HCT116 (cell line): ENCODE measurements at regions not wholly inside any gene's neighbourhood (a gene's known extent, or its start where the extent isn't known, plus 50 kb on each side); places are given as distances from the start of the nearest gene placed in this dataset.

Experiments
- ATAC-seq: fragments of 200-7000 bp; cut with Tn5 transposase; 2 replicates; pipeline ENCODE4 v1.9.1; 2020; ENCODE audit warnings: mild to moderate bottlenecking, moderate library complexity
- BruUV-seq: library from RNA; stranded (reverse); fragments of 400-500 nt; replicated peaks from 2 replicates; lab custom pipeline; 2021; lab: Mats Ljungman, UMichigan
- CTCF ChIA-PET: fragments of 300-600 bp; sonication (Branson Sonifier 250); formaldehyde crosslinking; loops from one replicate; lab custom pipeline; 2021; ENCODE audit warnings: antibody characterized with exemption; lab: Charles Lee
- POLR2A ChIA-PET: fragments of 300-600, 350-600 bp; sonication (Branson Sonifier 250); formaldehyde crosslinking; loops from one replicate; lab custom pipeline; 2021; ENCODE audit warnings: antibody characterized with exemption; lab: Charles Lee
- RAD21 ChIA-PET, 2 experiments: fragments of 300-600 bp; sonication (Branson Sonifier 250); formaldehyde crosslinking; loops; one replicate each; lab custom pipeline; 2023; ENCODE audit warnings: low total read pairs in 2 of 2; ENCODE audit not compliant: uncharacterized antibody in 2 of 2, unreplicated experiment in 2 of 2, low non-redundant PET in 1 of 2; lab: Charles Lee
- DNase-seq: peaks from one replicate; pipeline ENCODE4 v3.0.0-alpha.2; 2010; ENCODE audit warnings: low read depth, low spot score
- H2AFZ ChIP-seq: fragments of 200-600 bp; shearing (Covaris generic), sonication (generic); 2 replicates; pipeline ENCODE4 v1.6.1; 2017; ENCODE audit warnings: low read depth, mixed run types, mixed read lengths, antibody characterized with exemption, low read length; ENCODE audit not compliant: poor library complexity, severe bottlenecking
- H3K27ac ChIP-seq: 2 replicates; pipeline ENCODE4 v1.5.1; 2012; ENCODE audit warnings: low read depth, low read length
- H3K27me3 ChIP-seq: fragments of 200-600 bp; sonication (generic); 2 replicates; pipeline ENCODE4 v1.6.1; 2016; ENCODE audit warnings: mixed run types, low read length, mixed read lengths; ENCODE audit not compliant: insufficient read depth
- H3K36me3 ChIP-seq, 2 experiments: fragments of 200-500 bp in 1 of 2; fragments of 200-600 bp in 1 of 2; sonication (Bioruptor generic) in 1 of 2; sonication (generic) in 1 of 2; 2 replicates each; pipeline versions ENCODE4 v1.5.1 to v1.6.1; 2014 to 2016; ENCODE audit warnings: low read length in 2 of 2, inconsistent platforms in 1 of 2, mixed read lengths in 1 of 2, mixed run types in 1 of 2; ENCODE audit not compliant: insufficient read depth in 2 of 2, control insufficient read depth in 1 of 2
- H3K4me1 ChIP-seq, 2 experiments: fragments of 200-600 bp in 1 of 2; sonication (generic) in 1 of 2; 2 replicates each; pipeline versions ENCODE4 v1.5.1 to v1.6.1; 2012 to 2017; ENCODE audit warnings: low read length in 2 of 2, inconsistent platforms in 1 of 2, mild to moderate bottlenecking in 1 of 2, mixed read lengths in 1 of 2, mixed run types in 1 of 2, moderate library complexity in 1 of 2; ENCODE audit not compliant: insufficient read depth in 2 of 2, control insufficient read depth in 1 of 2
- H3K4me2 ChIP-seq: fragments of 200-600 bp; sonication (generic); 2 replicates; pipeline ENCODE4 v1.6.1; 2017; ENCODE audit warnings: mixed run types, low read length, mixed read lengths
- H3K4me3 ChIP-seq, 2 experiments: fragments of 200-600 bp in 1 of 2; sonication (generic) in 1 of 2; replicated peaks in 1 of 2; 2 replicates each; pipeline ENCODE4 v1.5.1; 2011 to 2016; ENCODE audit warnings: low read length in 2 of 2, control low read depth in 1 of 2, low read depth in 1 of 2, mild to moderate bottlenecking in 1 of 2, mixed read lengths in 1 of 2, mixed run types in 1 of 2
- H3K79me2 ChIP-seq: fragments of 200-600 bp; sonication (generic); 2 replicates; pipeline ENCODE4 v1.6.1; 2017; ENCODE audit warnings: mild to moderate bottlenecking, mixed run types, low read length, moderate library complexity, mixed read lengths; ENCODE audit not compliant: insufficient read depth
- H3K9ac ChIP-seq: fragments of 200-600 bp; sonication (generic); 2 replicates; pipeline ENCODE4 v1.6.1; 2016; ENCODE audit warnings: low read length, mixed read lengths
- H3K9me2 ChIP-seq: fragments of 200-600 bp; sonication (generic), shearing (Covaris generic); 2 replicates; pipeline ENCODE4 v1.6.1; 2017; ENCODE audit warnings: mixed run types, mild to moderate bottlenecking, moderate library complexity; ENCODE audit not compliant: insufficient read depth
- H3K9me3 ChIP-seq, 2 experiments: fragments of 200-500 bp in 1 of 2; fragments of 200-600 bp in 1 of 2; sonication (Bioruptor generic) in 1 of 2; sonication (generic) in 1 of 2; 2 replicates each; pipeline ENCODE4 v1.6.1; 2014 to 2017; ENCODE audit warnings: low read length in 2 of 2, mixed read lengths in 2 of 2, inconsistent platforms in 1 of 2, low read depth in 1 of 2, mild to moderate bottlenecking in 1 of 2, mixed run types in 1 of 2, moderate library complexity in 1 of 2; ENCODE audit not compliant: control insufficient read depth in 1 of 2, insufficient read depth in 1 of 2
- H4K20me1 ChIP-seq: fragments of 200-600 bp; sonication (generic), shearing (Covaris generic); 2 replicates; pipeline ENCODE4 v1.6.1; 2017; ENCODE audit warnings: mixed run types, mild to moderate bottlenecking, moderate library complexity; ENCODE audit not compliant: insufficient read depth
- ATF3 ChIP-seq: IDR thresholded peaks from 2 replicates; pipeline ENCODE4 v1.6.1; 2012
- CTCF ChIP-seq, 3 experiments: fragments of 200-600 bp in 1 of 3; sonication (generic) in 1 of 3; IDR thresholded peaks in 2 of 3; conservative IDR thresholded peaks in 1 of 3; 2 replicates each; pipeline ENCODE4 v1.5.1; 2012 to 2017; ENCODE audit warnings: low read depth in 2 of 3, low read length in 2 of 3, antibody characterized with exemption in 1 of 3, borderline replicate concordance in 1 of 3, control low read depth in 1 of 3, mild to moderate bottlenecking in 1 of 3, mixed read lengths in 1 of 3, mixed run types in 1 of 3, moderate library complexity in 1 of 3; ENCODE audit not compliant: insufficient read depth in 1 of 3
- EZH2phosphoT487 ChIP-seq: fragments of 200-600 bp; IDR thresholded peaks from 2 replicates; pipeline ENCODE4 v1.6.1; 2018; ENCODE audit warnings: antibody characterized with exemption, borderline replicate concordance
- FOSL1 ChIP-seq: IDR thresholded peaks from 2 replicates; pipeline ENCODE4 v1.6.1; 2012; ENCODE audit warnings: low read depth
- MAX ChIP-seq: IDR thresholded peaks from 2 replicates; pipeline ENCODE4 v1.6.1; 2012
- POLR2AphosphoS5 ChIP-seq: IDR thresholded peaks from 2 replicates; pipeline ENCODE4 v1.6.1; 2011; ENCODE audit warnings: mild to moderate bottlenecking, low read depth, low read length, moderate library complexity
- RAD21 ChIP-seq: IDR thresholded peaks from 2 replicates; pipeline ENCODE4 v1.6.1; 2012; ENCODE audit warnings: low read depth, mild to moderate bottlenecking
- SRF ChIP-seq: IDR thresholded peaks from 2 replicates; pipeline ENCODE4 v1.6.1; 2012; ENCODE audit warnings: low read depth
- YY1 ChIP-seq: IDR thresholded peaks from 2 replicates; pipeline ENCODE4 v1.6.1; 2011; ENCODE audit warnings: low read length, low read depth, moderate library complexity, mild to moderate bottlenecking; ENCODE audit not compliant: insufficient replicate concordance; ENCODE audit errors: extremely low read depth
- ZBTB33 ChIP-seq: IDR thresholded peaks from 2 replicates; pipeline ENCODE4 v1.6.1; 2011; ENCODE audit warnings: mild to moderate bottlenecking, low read length, moderate library complexity; ENCODE audit not compliant: insufficient replicate concordance; ENCODE audit errors: extremely low read depth
- ZNF274 ChIP-seq: fragments of 200-500 bp; sonication (Bioruptor generic); IDR thresholded peaks from 2 replicates; pipeline ENCODE4 v1.6.1; 2014; ENCODE audit warnings: mild to moderate bottlenecking, low read depth, low read length, inconsistent platforms
- intact Hi-C: fragments of 100-400 bp; cut with micrococcal nuclease; formaldehyde crosslinking; loops from 2 replicates; pipeline ENCODE4 v1.10.0; 2022

- peak; percentile 81 for ATAC-seq
- no peaks in the 10 kb centered on the region for H3K9me3 ChIP-seq
- DNase-seq, result peak; percentile 45
- TF ChIP-seq ZNF274 (no peak), POLR2AphosphoS5 (no peak), CTCF (IDR thresholded peaks at IDR 0.05 in 2 of 3, conservative IDR thresholded peaks at IDR 0.05 in 1 of 3; ENCODE audit: borderline replicate concordance in 1 of 3, insufficient read depth in 1 of 3, low read depth in 2 of 3, low read length in 2 of 3) (peak in 2 of 3 experiments; percentile 39 to 41; a peak in 4 of 6 replicates), YY1 (no peak), ZBTB33 (no peak), MAX (no peak), ATF3 (no peak), RAD21 (peak; percentile 54), FOSL1 (no peak), SRF (no peak), EZH2phosphoT487 (no peak)
- H3K27ac ChIP-seq, result no peak overlapping the region
- H3K4me1 ChIP-seq, result no peaks in the 10 kb centered on the region
- H3K9ac ChIP-seq, result no peak overlapping the region
- no peaks in the 10 kb centered on the region for H3K79me2 ChIP-seq
- ChIA-PET POLR2A (no interaction called here), RAD21 (no interaction called here), CTCF (no interaction called here)
- no peaks in the 10 kb centered on the region for H3K27me3 ChIP-seq
- BruUV-seq, result no TSS peak
- H2AFZ ChIP-seq, result no peak overlapping the region
- intact Hi-C loops, result no loop called here
- H3K4me3 ChIP-seq, result no peak overlapping the region
- H3K9me2 ChIP-seq, result no peaks in the 10 kb centered on the region
- H4K20me1 ChIP-seq, result no peaks in the 10 kb centered on the region
- H3K4me2 ChIP-seq, result no peak overlapping the region
- no peaks in the 10 kb centered on the region for H3K36me3 ChIP-seq
These were observed 326.7 kb upstream of the RGS18 start for GRCh38 chr1:191831572-191831971.
